ENCODE measurements at regions not wholly inside any gene's neighbourhood (a gene's known extent, or its start where the extent isn't known, plus 50 kb on each side); places are given as distances from the start of the nearest gene placed in this dataset.
A peak's percentile ranks its signal among the peaks of the same experiment; 100 is the strongest.

GRCh38 chr9:79884546-79884945 is 312.8 kb downstream of the TLE4 start:
- H3K4me2 ChIP-seq (ENCODE audit: low read depth, low read length), result no peak overlapping the region
- no peaks in the 10 kb centered on the region for H3K9me2 ChIP-seq (replicated peaks; ENCODE audit: insufficient read depth, low read length)
- no peaks in the 10 kb centered on the region for H3K9me3 ChIP-seq (replicated peaks; ENCODE audit: insufficient read depth, low read length)
- no peaks in the 10 kb centered on the region for H3K27me3 ChIP-seq (replicated peaks; ENCODE audit: insufficient read depth, low read length)
- no peaks in the 10 kb centered on the region for H3K36me3 ChIP-seq (replicated peaks; ENCODE audit: insufficient read depth, low read length)
- H3K4me3 ChIP-seq (ENCODE audit: low read length), result no peak overlapping the region
- no peak overlapping the region for H3K9ac ChIP-seq (ENCODE audit: low read length)
- H3F3A ChIP-seq (ENCODE audit: insufficient read depth, low read length), result no peaks in the 10 kb centered on the region
- no peak for DNase-seq
- no peak overlapping the region for H3K27ac ChIP-seq (ENCODE audit: low read length)
- H4K20me1 ChIP-seq (ENCODE audit: insufficient read depth, low read length), result no peaks in the 10 kb centered on the region
- TF ChIP-seq CTCF (IDR thresholded peaks at IDR 0.05; ENCODE audit: low read length), result no peak
- TF ChIP-seq EZH2 (optimal IDR thresholded peaks at IDR 0.05; ENCODE audit: low read depth, low read length), result no peak
- no peak for TF ChIP-seq EZH2phosphoT487 (IDR thresholded peaks at IDR 0.05; ENCODE audit: low read length)
- no peak overlapping the region for H2AFZ ChIP-seq (ENCODE audit: low read length)
- no peaks in the 10 kb centered on the region for H3K79me2 ChIP-seq (ENCODE audit: low read length)
- no peaks in the 10 kb centered on the region for H3K4me1 ChIP-seq (ENCODE audit: low read length)

DNA sequence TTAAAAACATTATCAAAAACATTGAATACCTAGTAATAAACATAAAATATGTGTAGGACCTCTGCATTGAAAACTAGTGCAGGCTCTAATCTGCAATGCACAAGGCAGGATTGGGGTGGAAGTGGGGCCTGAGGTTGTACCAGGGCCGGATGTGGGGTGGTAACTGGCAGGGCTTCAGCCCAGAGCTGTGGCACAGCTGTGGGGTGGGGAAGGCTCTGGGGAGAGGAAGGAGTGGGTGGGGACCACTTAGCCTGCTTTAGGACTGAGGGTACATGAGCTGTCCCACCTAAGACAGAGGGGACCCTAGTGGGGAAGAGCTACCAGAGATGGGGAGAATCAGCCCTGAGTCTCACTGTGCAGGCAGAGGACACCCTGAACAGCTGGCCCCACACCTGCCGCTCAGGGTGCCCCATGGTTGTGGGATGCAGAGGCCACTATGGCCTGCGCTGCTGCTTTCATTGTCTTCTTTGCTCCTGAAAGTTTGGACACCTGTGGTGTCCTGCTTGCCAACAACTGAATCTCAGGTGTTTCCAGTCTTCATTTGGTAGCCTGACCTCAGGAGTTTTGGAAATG is 311.4 kb downstream of the TLE4 start:
- Histone ChIP-seq H3K9me3 (replicated peaks; ENCODE audit: insufficient read depth, low read length) (no peaks in the 10 kb centered on the region), H3K79me2 (ENCODE audit: low read length) (no peaks in the 10 kb centered on the region), H3K36me3 (replicated peaks; ENCODE audit: insufficient read depth, low read length) (no peaks in the 10 kb centered on the region), H4K20me1 (ENCODE audit: insufficient read depth, low read length) (no peaks in the 10 kb centered on the region), H3K9me2 (replicated peaks; ENCODE audit: insufficient read depth, low read length) (no peaks in the 10 kb centered on the region), H3F3A (ENCODE audit: insufficient read depth, low read length) (no peaks in the 10 kb centered on the region), H3K9ac (ENCODE audit: low read length) (no peak overlapping the region), H3K27me3 (replicated peaks; ENCODE audit: insufficient read depth, low read length) (no peaks in the 10 kb centered on the region), H3K4me1 (ENCODE audit: low read length) (peaks cover under 1% of the 10 kb centered on the region; the same call in 1 of the 2 replicates), H2AFZ (ENCODE audit: low read length) (no peak overlapping the region), H3K4me3 (ENCODE audit: low read length) (no peak overlapping the region), H3K27ac (ENCODE audit: low read length) (no peak overlapping the region), H3K4me2 (ENCODE audit: low read depth, low read length) (no peak overlapping the region)
- no peak for TF ChIP-seq EZH2 (optimal IDR thresholded peaks at IDR 0.05; ENCODE audit: low read depth, low read length)
- no peak for TF ChIP-seq CTCF (IDR thresholded peaks at IDR 0.05; ENCODE audit: low read length)
- no peak for TF ChIP-seq EZH2phosphoT487 (IDR thresholded peaks at IDR 0.05; ENCODE audit: low read length)
- DNase-seq, result no peak

- peak overlapping the region; percentile 39 for H3K4me2 ChIP-seq (ENCODE audit: low read depth, low read length)
- H3K36me3 ChIP-seq (replicated peaks; ENCODE audit: insufficient read depth, low read length), result no peaks in the 10 kb centered on the region
- no peaks in the 10 kb centered on the region for H4K20me1 ChIP-seq (ENCODE audit: insufficient read depth, low read length)
- H3K4me1 ChIP-seq (ENCODE audit: low read length), result peaks cover 4% of the 10 kb centered on the region; the same call in 1 of the 2 replicates
- H3K9me3 ChIP-seq (replicated peaks; ENCODE audit: insufficient read depth, low read length), result no peaks in the 10 kb centered on the region
- no peaks in the 10 kb centered on the region for H3K9me2 ChIP-seq (replicated peaks; ENCODE audit: insufficient read depth, low read length)
- DNase-seq, result peak; percentile 45
- H3F3A ChIP-seq (ENCODE audit: insufficient read depth, low read length), result no peaks in the 10 kb centered on the region
- no peak overlapping the region for H3K27ac ChIP-seq (ENCODE audit: low read length)
- peak overlapping the region; percentile 43 for H3K4me3 ChIP-seq (ENCODE audit: low read length)
- H3K27me3 ChIP-seq (replicated peaks; ENCODE audit: insufficient read depth, low read length), result no peaks in the 10 kb centered on the region
- H2AFZ ChIP-seq (ENCODE audit: low read length), result peak overlapping the region; percentile 42
- TF ChIP-seq CTCF (IDR thresholded peaks at IDR 0.05; ENCODE audit: low read length), result no peak
- no peak for TF ChIP-seq EZH2 (optimal IDR thresholded peaks at IDR 0.05; ENCODE audit: low read depth, low read length)
- no peak for TF ChIP-seq EZH2phosphoT487 (IDR thresholded peaks at IDR 0.05; ENCODE audit: low read length)
- H3K9ac ChIP-seq (ENCODE audit: low read length), result no peak overlapping the region
- no peaks in the 10 kb centered on the region for H3K79me2 ChIP-seq (ENCODE audit: low read length)
These were observed 308.9 kb downstream of the TLE4 start for GRCh38 chr9:79880626-79881025.
